ENCODE measurements at regions not wholly inside any gene's neighbourhood (a gene's known extent, or its start where the extent isn't known, plus 50 kb on each side); places are given as distances from the start of the nearest gene placed in this dataset.
A peak's percentile ranks its signal among the peaks of the same experiment; 100 is the strongest.

DNA sequence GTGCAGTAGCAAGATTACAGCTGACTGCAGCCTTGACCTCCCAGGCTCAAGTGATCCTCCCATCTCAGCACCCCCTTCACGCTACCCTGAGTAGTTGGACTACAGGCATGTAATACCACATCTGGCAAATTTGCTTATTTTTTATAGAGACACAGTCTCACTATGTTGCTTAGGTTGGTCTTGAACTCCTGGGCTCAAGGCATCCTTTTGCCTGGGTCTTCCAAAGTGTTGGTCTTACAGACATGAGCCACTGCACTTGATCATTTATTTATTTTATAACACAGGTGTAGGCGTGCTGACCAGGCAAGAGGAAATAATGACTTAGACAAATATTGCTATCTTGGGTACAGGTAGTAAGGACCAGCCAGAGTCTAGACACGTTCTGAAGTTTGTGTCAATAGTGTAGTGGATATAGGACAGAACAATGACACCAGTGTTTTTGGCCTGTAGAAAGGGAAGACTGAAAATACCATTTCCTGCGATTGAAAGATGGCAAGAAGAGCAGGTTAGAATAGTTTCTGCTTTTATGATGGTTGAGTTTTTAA, 71.0 kb upstream of the THUMPD2 start (continued):
- TF ChIP-seq, protein P1, sequence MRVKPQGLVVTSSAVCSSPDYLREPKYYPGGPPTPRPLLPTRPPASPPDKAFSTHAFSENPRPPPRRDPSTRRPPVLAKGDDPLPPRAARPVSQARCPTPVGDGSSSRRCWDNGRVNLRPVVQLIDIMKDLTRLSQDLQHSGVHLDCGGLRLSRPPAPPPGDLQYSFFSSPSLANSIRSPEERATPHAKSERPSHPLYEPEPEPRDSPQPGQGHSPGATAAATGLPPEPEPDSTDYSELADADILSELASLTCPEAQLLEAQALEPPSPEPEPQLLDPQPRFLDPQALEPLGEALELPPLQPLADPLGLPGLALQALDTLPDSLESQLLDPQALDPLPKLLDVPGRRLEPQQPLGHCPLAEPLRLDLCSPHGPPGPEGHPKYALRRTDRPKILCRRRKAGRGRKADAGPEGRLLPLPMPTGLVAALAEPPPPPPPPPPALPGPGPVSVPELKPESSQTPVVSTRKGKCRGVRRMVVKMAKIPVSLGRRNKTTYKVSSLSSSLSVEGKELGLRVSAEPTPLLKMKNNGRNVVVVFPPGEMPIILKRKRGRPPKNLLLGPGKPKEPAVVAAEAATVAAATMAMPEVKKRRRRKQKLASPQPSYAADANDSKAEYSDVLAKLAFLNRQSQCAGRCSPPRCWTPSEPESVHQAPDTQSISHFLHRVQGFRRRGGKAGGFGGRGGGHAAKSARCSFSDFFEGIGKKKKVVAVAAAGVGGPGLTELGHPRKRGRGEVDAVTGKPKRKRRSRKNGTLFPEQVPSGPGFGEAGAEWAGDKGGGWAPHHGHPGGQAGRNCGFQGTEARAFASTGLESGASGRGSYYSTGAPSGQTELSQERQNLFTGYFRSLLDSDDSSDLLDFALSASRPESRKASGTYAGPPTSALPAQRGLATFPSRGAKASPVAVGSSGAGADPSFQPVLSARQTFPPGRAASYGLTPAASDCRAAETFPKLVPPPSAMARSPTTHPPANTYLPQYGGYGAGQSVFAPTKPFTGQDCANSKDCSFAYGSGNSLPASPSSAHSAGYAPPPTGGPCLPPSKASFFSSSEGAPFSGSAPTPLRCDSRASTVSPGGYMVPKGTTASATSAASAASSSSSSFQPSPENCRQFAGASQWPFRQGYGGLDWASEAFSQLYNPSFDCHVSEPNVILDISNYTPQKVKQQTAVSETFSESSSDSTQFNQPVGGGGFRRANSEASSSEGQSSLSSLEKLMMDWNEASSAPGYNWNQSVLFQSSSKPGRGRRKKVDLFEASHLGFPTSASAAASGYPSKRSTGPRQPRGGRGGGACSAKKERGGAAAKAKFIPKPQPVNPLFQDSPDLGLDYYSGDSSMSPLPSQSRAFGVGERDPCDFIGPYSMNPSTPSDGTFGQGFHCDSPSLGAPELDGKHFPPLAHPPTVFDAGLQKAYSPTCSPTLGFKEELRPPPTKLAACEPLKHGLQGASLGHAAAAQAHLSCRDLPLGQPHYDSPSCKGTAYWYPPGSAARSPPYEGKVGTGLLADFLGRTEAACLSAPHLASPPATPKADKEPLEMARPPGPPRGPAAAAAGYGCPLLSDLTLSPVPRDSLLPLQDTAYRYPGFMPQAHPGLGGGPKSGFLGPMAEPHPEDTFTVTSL (CRISPR knock-in tag; IDR thresholded peaks at IDR 0.05; ENCODE audit: borderline replicate concordance): peak; percentile 73; the same call in 1 of the 2 replicates
- TF ChIP-seq, protein P2, sequence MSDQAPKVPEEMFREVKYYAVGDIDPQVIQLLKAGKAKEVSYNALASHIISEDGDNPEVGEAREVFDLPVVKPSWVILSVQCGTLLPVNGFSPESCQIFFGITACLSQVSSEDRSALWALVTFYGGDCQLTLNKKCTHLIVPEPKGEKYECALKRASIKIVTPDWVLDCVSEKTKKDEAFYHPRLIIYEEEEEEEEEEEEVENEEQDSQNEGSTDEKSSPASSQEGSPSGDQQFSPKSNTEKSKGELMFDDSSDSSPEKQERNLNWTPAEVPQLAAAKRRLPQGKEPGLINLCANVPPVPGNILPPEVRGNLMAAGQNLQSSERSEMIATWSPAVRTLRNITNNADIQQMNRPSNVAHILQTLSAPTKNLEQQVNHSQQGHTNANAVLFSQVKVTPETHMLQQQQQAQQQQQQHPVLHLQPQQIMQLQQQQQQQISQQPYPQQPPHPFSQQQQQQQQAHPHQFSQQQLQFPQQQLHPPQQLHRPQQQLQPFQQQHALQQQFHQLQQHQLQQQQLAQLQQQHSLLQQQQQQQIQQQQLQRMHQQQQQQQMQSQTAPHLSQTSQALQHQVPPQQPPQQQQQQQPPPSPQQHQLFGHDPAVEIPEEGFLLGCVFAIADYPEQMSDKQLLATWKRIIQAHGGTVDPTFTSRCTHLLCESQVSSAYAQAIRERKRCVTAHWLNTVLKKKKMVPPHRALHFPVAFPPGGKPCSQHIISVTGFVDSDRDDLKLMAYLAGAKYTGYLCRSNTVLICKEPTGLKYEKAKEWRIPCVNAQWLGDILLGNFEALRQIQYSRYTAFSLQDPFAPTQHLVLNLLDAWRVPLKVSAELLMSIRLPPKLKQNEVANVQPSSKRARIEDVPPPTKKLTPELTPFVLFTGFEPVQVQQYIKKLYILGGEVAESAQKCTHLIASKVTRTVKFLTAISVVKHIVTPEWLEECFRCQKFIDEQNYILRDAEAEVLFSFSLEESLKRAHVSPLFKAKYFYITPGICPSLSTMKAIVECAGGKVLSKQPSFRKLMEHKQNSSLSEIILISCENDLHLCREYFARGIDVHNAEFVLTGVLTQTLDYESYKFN (CRISPR knock-in tag; conservative IDR thresholded peaks at IDR 0.05): peak; percentile 23; the same call in 1 of the 2 replicates
- TF ChIP-seq FOXP1 (IDR thresholded peaks at IDR 0.05): no peak
- TF ChIP-seq FOXP1 (CRISPR knock-in tag; IDR thresholded peaks at IDR 0.05): no peak; the same call in 1 of the 2 replicates
- 0 out of 2 replicates have a peak, but pooled peaks have one; percentile 31 for TF ChIP-seq TCF7 (IDR thresholded peaks at IDR 0.05; ENCODE audit: low read depth)
- peak; percentile 61; the same call in 1 of the 2 replicates for TF ChIP-seq HDAC2 (CRISPR knock-in tag; IDR thresholded peaks at IDR 0.05)
- TF ChIP-seq, protein P3, sequence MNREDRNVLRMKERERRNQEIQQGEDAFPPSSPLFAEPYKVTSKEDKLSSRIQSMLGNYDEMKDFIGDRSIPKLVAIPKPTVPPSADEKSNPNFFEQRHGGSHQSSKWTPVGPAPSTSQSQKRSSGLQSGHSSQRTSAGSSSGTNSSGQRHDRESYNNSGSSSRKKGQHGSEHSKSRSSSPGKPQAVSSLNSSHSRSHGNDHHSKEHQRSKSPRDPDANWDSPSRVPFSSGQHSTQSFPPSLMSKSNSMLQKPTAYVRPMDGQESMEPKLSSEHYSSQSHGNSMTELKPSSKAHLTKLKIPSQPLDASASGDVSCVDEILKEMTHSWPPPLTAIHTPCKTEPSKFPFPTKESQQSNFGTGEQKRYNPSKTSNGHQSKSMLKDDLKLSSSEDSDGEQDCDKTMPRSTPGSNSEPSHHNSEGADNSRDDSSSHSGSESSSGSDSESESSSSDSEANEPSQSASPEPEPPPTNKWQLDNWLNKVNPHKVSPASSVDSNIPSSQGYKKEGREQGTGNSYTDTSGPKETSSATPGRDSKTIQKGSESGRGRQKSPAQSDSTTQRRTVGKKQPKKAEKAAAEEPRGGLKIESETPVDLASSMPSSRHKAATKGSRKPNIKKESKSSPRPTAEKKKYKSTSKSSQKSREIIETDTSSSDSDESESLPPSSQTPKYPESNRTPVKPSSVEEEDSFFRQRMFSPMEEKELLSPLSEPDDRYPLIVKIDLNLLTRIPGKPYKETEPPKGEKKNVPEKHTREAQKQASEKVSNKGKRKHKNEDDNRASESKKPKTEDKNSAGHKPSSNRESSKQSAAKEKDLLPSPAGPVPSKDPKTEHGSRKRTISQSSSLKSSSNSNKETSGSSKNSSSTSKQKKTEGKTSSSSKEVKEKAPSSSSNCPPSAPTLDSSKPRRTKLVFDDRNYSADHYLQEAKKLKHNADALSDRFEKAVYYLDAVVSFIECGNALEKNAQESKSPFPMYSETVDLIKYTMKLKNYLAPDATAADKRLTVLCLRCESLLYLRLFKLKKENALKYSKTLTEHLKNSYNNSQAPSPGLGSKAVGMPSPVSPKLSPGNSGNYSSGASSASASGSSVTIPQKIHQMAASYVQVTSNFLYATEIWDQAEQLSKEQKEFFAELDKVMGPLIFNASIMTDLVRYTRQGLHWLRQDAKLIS (CRISPR knock-in tag; IDR thresholded peaks at IDR 0.05): no peak
- TF ChIP-seq SAP130 (CRISPR knock-in tag; IDR thresholded peaks at IDR 0.05; ENCODE audit: low read depth): peak; percentile 21; the same call in 1 of the 2 replicates
- TF ChIP-seq, protein P4, sequence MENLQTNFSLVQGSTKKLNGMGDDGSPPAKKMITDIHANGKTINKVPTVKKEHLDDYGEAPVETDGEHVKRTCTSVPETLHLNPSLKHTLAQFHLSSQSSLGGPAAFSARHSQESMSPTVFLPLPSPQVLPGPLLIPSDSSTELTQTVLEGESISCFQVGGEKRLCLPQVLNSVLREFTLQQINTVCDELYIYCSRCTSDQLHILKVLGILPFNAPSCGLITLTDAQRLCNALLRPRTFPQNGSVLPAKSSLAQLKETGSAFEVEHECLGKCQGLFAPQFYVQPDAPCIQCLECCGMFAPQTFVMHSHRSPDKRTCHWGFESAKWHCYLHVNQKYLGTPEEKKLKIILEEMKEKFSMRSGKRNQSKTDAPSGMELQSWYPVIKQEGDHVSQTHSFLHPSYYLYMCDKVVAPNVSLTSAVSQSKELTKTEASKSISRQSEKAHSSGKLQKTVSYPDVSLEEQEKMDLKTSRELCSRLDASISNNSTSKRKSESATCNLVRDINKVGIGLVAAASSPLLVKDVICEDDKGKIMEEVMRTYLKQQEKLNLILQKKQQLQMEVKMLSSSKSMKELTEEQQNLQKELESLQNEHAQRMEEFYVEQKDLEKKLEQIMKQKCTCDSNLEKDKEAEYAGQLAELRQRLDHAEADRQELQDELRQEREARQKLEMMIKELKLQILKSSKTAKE (CRISPR knock-in tag; IDR thresholded peaks at IDR 0.05; ENCODE audit: borderline replicate concordance): peak; percentile 90
- TF ChIP-seq POLR2AphosphoS5 (IDR thresholded peaks at IDR 0.05; ENCODE audit: low read depth, low read length): no peak
- TF ChIP-seq ZNF17 (CRISPR knock-in tag; IDR thresholded peaks at IDR 0.05): no peak
- TF ChIP-seq, protein P5, sequence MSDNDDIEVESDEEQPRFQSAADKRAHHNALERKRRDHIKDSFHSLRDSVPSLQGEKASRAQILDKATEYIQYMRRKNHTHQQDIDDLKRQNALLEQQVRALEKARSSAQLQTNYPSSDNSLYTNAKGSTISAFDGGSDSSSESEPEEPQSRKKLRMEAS (IDR thresholded peaks at IDR 0.05): peak; percentile 22; the same call in 1 of the 2 replicates
- TF ChIP-seq, protein P6, sequence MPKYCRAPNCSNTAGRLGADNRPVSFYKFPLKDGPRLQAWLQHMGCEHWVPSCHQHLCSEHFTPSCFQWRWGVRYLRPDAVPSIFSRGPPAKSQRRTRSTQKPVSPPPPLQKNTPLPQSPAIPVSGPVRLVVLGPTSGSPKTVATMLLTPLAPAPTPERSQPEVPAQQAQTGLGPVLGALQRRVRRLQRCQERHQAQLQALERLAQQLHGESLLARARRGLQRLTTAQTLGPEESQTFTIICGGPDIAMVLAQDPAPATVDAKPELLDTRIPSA (CRISPR knock-in tag; IDR thresholded peaks at IDR 0.05; ENCODE audit: borderline replicate concordance): no peak
- TF ChIP-seq ZNF230 (CRISPR knock-in tag; IDR thresholded peaks at IDR 0.05): no peak

Measured in HepG2 (cell line).